HEK293T (cell line): ENCODE measurements at regions not wholly inside any gene's neighbourhood (a gene's known extent, or its start where the extent isn't known, plus 50 kb on each side); places are given as distances from the start of the nearest gene placed in this dataset.
A peak's percentile ranks its signal among the peaks of the same experiment; 100 is the strongest.

Experiments used
- CTCF ChIA-PET: fragments of 350-600 bp; formaldehyde crosslinking; extraction: SDS; loops from one replicate; lab custom pipeline; 2021; ENCODE audit warnings: antibody characterized with exemption, inconsistent platforms; lab: Yijun Ruan, JAX
- POLR2A ChIA-PET: fragments of 350-600 bp; formaldehyde crosslinking; extraction: SDS; loops from one replicate; lab custom pipeline; 2020; ENCODE audit warnings: antibody characterized with exemption, inconsistent platforms; lab: Yijun Ruan, JAX
- DNase-seq: peaks from one replicate; pipeline ENCODE4 v3.0.0; 2012; ENCODE audit warnings: mixed read lengths; ENCODE audit errors: extremely low spot score
- ARNT ChIP-seq: fragments of 450-650 bp; IDR thresholded peaks from 2 replicates; pipeline ENCODE4 v1.6.1; 2017; ENCODE audit warnings: mild to moderate bottlenecking
- BHLHE40 ChIP-seq: fragments of 450-650 bp; IDR thresholded peaks from 2 replicates; pipeline ENCODE4 v1.6.1; 2016; ENCODE audit warnings: mild to moderate bottlenecking, moderate library complexity, borderline replicate concordance
- CTBP1 ChIP-seq: fragments of 450-650 bp; IDR thresholded peaks from 2 replicates; pipeline ENCODE4 v1.6.1; 2016; ENCODE audit warnings: borderline replicate concordance
- ELF4 ChIP-seq: fragments of 450-650 bp; IDR thresholded peaks from 2 replicates; pipeline ENCODE4 v1.6.1; 2017; ENCODE audit warnings: antibody characterized with exemption
- FOXA1 ChIP-seq: fragments of 450-650 bp; IDR thresholded peaks from 2 replicates; pipeline ENCODE4 v1.6.1; 2016; ENCODE audit warnings: mild to moderate bottlenecking
- FOXK2 ChIP-seq: fragments of 450-650 bp; IDR thresholded peaks from 2 replicates; pipeline ENCODE4 v1.6.1; 2016; ENCODE audit warnings: mild to moderate bottlenecking
- FOXM1 ChIP-seq: fragments of 450-650 bp; IDR thresholded peaks from 2 replicates; pipeline ENCODE4 v1.6.1; 2017; ENCODE audit warnings: mild to moderate bottlenecking, borderline replicate concordance
- HDGF ChIP-seq: fragments of 450-650 bp; IDR thresholded peaks from 2 replicates; pipeline ENCODE4 v1.6.1; 2017; ENCODE audit warnings: antibody characterized with exemption, borderline replicate concordance
- L3MBTL2 ChIP-seq: fragments of 450-650 bp; conservative IDR thresholded peaks from 2 replicates; pipeline ENCODE4 v1.6.1; 2016; ENCODE audit warnings: mild to moderate bottlenecking
- LEF1 ChIP-seq: fragments of 450-650 bp; IDR thresholded peaks from 2 replicates; pipeline ENCODE4 v1.6.1; 2017; ENCODE audit warnings: mild to moderate bottlenecking, borderline replicate concordance
- NFRKB ChIP-seq: fragments of 450-650 bp; IDR thresholded peaks from 2 replicates; pipeline ENCODE4 v1.6.1; 2016; ENCODE audit warnings: mild to moderate bottlenecking, moderate library complexity
- PKNOX1 ChIP-seq: fragments of 450-650 bp; IDR thresholded peaks from 2 replicates; pipeline ENCODE4 v1.6.1; 2016
- SP1 ChIP-seq: fragments of 450-650 bp; IDR thresholded peaks from 2 replicates; pipeline ENCODE4 v1.6.1; 2017
- SUZ12 ChIP-seq: fragments of 450-650 bp; IDR thresholded peaks from 2 replicates; pipeline ENCODE4 v1.6.1; 2016; ENCODE audit warnings: mild to moderate bottlenecking
- TARDBP ChIP-seq: fragments of 450-650 bp; IDR thresholded peaks from 2 replicates; pipeline ENCODE4 v1.6.1; 2016
- ZNF384 ChIP-seq: fragments of 450-650 bp; IDR thresholded peaks from 2 replicates; pipeline ENCODE4 v1.6.1; 2016

DNA sequence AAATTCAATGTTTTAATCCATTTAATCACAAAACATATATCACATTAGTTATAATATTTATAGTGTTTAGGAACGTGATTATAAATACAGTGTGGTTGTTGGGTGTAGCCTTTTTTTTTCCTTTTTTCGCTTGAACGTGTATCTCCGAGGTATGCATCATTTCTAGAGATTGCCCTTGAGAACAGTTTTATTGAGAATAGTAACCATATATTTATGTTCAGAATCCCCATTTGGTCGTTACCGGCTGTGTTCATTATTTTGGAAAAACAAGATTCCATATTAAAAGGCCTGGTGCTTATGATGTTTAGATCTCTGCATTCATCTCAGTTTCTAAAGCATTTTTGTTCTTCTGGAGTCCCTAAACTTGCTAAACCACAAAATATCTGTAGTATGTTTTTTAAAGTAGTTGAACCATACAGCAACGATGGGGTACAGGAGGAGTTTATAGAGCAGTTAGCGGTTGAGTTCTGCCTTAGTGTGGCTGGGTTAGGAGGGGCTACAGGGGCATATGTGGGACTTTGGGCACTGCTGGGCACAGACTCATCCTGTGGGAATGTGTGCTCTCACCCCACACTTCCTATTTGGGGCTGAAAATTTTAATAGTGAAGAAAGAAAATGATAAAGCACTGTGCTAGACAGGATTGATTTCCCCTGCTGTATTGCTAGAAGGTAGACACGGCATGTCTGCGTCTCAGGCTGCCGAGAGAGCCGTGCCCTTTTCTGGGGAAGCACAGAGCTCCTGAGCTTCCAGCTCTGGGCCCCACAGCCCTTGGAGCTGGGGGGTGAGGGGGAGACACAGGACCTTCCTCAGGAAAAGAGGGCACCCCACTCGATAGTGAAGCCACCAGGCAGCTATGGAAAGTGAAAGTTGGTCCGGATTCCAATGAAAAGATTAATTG lies 81.5 kb upstream of the PPARA start:
- ChIA-PET CTCF (interaction anchor here (0.6 to 1.2 kb wide), 2 partner anchors 27 to 63 kb away, joined by 3 read pairs; no protein-coding TSS in a partner anchor), POLR2A (interaction anchor here (1.0 kb wide), 1 partner anchor 10 kb away, joined by 4 read pairs; no protein-coding TSS in a partner anchor)
- no peak for DNase-seq
- TF ChIP-seq SUZ12 (no peak), ZNF384 (no peak), ELF4 (no peak), HDGF (no peak), FOXM1 (no peak), ARNT (no peak), LEF1 (no peak), L3MBTL2 (no peak), BHLHE40 (no peak), SP1 (no peak), FOXK2 (no peak), PKNOX1 (no peak), TARDBP (no peak), FOXA1 (no peak), NFRKB (no peak)

GRCh38 chr22:46069521-46070214 lies 80.7 kb upstream of the PPARA start:
- ChIA-PET POLR2A (interaction anchor here (1.0 to 1.4 kb wide), 6 partner anchors 11 to 57 kb away, joined by 3 to 7 read pairs (median 4); no protein-coding TSS in a partner anchor), CTCF (no interaction called here)
- TF ChIP-seq L3MBTL2: no peak
- TF ChIP-seq NFRKB: no peak
- no peak for TF ChIP-seq FOXA1
- peak; percentile 22 for DNase-seq

- no peak for DNase-seq
- ChIA-PET POLR2A (interaction anchor here (0.9 to 1.4 kb wide), 10 partner anchors 8 to 57 kb away, joined by 3 to 7 read pairs (median 4); no protein-coding TSS in a partner anchor), CTCF (interaction anchor here (1.0 kb wide), 1 partner anchor 64 kb away, joined by 3 read pairs; no protein-coding TSS in a partner anchor)
- TF ChIP-seq SP1 (no peak), ZNF384 (no peak), FOXA1 (no peak), ELF4 (no peak), PKNOX1 (no peak), FOXK2 (no peak), CTBP1 (no peak), NFRKB (no peak), ARNT (no peak), HDGF (no peak), BHLHE40 (no peak), L3MBTL2 (no peak), TARDBP (no peak), LEF1 (no peak), FOXM1 (no peak), SUZ12 (no peak)
These were observed 80.0 kb upstream of the PPARA start for GRCh38 chr22:46070215-46070802.

DNA sequence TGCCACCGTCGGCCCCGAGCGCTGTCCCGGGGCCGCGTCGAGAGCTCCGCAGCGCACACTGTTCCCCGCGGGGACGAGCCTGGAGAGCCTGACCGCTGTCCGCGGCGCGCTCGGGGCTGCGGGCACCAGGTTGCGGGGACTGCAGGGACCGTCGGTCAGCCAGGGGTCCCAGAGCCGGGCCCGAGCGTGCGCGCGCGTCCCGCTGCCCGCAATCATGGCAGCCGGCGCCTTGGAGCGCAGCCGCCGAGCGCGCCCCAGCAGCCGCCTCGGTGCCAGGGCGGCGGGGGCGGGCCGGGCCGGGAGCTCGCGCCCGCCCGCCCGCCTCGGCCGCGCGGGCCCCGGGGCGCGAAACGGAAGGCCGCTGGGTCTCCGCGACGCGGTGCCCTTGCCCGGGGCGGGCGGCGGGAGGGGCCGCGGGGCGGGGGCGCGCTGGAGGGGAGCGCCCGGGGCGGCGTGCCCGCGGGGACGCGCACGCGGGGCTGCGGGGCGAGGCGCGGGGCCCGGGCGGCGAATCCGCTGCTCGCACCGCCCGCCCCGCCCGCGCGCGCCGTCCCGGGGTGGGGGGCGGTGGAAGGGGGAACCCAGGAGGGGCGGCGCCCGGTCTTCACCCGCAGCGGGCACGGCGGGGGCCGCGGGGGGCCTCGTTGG lies 79.4 kb upstream of the PPARA start:
- ChIA-PET POLR2A (interaction anchor here (0.9 to 1.4 kb wide), 9 partner anchors 8 to 58 kb away, joined by 3 to 7 read pairs (median 3); no protein-coding TSS in a partner anchor), CTCF (interaction anchor here (1.0 kb wide), 1 partner anchor 65 kb away, joined by 3 read pairs; no protein-coding TSS in a partner anchor)
- TF ChIP-seq SP1: no peak
- peak; percentile 65 for DNase-seq

DNA sequence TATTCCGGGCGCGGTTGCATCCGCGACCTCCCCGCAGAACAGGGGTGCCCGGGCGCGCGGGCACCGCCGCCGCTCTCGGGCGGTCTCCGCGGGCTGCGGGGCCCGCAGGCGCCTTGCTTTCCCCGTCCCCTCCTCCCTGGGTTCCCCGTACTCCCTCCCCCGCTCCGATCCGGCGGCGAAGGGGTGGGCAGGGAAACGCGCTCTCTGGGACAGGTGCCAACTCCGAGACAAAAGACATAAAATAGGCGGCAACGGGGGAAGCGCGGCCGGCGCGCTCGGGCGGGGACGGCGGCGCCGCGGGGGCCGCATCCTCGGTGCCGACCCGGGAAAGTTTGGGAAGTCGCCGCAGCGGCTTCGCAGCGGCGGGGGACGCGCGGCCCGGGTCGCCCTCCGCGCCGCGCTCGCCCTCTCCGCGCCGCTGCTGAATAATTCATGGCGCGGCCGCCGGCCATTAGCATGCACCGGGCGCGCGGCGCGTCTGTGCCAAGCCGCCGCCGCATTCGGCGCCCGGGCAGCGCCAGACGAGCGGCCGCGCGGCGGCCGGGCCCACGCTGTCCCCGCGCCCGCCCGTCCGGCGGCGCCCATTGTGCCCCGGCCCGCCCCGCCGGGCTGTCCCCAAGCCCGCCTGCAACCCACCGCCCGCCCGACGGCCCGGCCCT lies 78.7 kb upstream of the PPARA start:
- ChIA-PET POLR2A (interaction anchor here (1.0 kb wide), 1 partner anchor 9 kb away, joined by 3 read pairs; no protein-coding TSS in a partner anchor), CTCF (interaction anchor here (1.0 kb wide), 1 partner anchor 65 kb away, joined by 3 read pairs; no protein-coding TSS in a partner anchor)
- no peak for TF ChIP-seq PKNOX1
- no peak for TF ChIP-seq FOXA1
- TF ChIP-seq L3MBTL2: no peak
- TF ChIP-seq NFRKB: no peak
- 0 out of 2 replicates have a peak, but pooled peaks have one; percentile 54 for TF ChIP-seq LEF1
- peak; percentile 56 for DNase-seq
